GM13976 (cell line): ENCODE measurements at regions not wholly inside any gene's neighbourhood (a gene's known extent, or its start where the extent isn't known, plus 50 kb on each side); places are given as distances from the start of the nearest gene placed in this dataset.

Source experiments
- DNase-seq: peaks from one replicate; pipeline ENCODE4 v3.0.0; 2012; ENCODE audit warnings: low spot score
- CTCF ChIP-seq: IDR thresholded peaks from 2 replicates; pipeline ENCODE4 v1.5.1; 2012; ENCODE audit warnings: borderline replicate concordance, mild to moderate bottlenecking; ENCODE audit not compliant: insufficient read depth; ENCODE audit errors: extremely low read depth, missing control alignments, control extremely low read depth
- in situ Hi-C: fragments of 300-500 bp; cut with MboI; formaldehyde crosslinking; loops from one replicate; pipeline ENCODE4 v1.12.0; 2022; ENCODE audit warnings: low sequenced_read_pairs, mixed read lengths, inconsistent platforms; ENCODE audit not compliant: unreplicated experiment

DNA sequence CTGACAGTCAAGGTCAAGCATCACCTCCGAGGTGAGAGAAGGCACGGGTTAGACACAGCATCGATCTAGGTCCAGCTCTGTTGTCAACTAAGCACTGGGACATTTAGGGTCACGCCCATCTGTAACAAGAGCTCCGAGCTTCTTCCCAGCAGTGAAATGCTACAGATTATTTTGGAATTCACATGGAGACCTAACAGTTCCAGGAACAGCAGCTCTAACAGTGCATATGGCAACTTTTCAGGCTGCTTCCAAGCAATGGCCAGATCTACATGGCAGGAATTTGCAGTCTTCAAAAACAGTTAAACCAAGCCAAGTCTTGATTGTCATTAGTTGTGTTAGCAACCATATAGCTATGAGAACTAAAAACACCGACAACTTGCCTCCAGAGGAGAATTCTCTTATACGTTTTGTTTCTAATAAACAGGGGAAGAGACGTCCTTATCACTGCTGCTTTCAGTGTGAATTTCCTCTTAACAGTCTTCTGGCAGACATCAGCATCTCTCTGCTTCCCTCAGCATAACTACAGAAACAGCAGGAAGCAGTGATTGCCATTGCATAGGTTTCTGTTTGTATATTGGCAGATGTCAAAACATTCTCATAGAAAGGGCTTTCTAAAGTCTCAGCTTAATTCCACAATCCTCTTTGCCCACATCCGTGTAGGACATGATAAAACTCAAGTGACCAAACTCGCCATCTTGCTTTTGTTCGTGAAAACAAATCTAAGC is 242.1 kb upstream of the DAPK1 start:
- in situ Hi-C loops = no loop called here
- TF ChIP-seq CTCF = no peak
- DNase-seq = no peak

GRCh38 chr9:87256973-87257372 is 240.7 kb upstream of the DAPK1 start:
- no peak for TF ChIP-seq CTCF
- in situ Hi-C loops = no loop called here
- DNase-seq = no peak

DNA sequence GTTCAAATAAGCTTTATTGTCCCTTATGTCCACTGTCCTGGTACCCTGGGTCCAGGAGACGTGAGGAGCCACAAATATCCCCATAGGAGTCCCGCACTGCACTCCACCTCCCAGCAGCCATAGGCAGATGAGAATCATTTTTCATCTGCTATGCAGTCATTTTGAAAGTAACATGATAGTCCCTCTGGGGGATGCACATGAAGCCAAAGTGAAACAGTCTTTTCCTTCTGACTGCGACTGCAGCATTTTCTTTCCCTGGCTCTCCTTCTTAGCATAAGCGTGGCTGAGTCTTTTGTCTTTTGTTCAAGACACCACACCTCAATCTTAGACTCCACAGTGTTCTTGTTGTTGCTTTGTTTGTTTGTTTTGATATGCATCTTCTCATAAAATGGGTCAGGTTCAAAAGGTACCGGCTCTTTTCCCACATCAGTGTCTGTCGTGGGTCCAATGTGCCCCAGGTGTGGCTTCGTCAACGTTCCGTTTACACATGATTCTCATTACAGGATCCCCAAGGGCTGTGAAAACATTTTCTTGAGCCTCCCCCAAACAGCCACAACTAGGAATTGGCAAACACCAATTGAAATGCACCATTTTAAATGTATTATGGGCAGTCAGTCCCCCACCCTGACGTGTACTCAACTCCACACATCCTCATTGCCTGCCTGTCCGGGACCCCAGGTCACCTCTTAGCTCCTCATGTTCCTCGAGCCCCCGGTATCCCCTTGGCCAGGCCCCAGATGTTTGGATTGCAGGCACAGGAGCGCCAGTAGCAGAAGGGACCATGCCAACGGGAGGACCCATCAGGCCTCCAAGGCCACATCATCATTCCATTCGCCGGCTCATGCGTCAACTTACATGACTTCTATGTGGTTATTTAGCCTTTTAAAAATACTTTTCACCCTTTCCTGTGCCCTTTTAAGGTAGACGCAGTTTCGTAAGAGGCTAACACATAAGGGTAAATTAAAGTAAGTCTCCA is 237.8 kb upstream of the DAPK1 start:
- DNase-seq = peak; percentile 32
- no peak for TF ChIP-seq CTCF
- in situ Hi-C loops = no loop called here

- TF ChIP-seq CTCF = no peak
- no peak for DNase-seq
- in situ Hi-C loops = no loop called here
These were observed 234.4 kb upstream of the DAPK1 start for GRCh38 chr9:87263291-87263690.

DNA sequence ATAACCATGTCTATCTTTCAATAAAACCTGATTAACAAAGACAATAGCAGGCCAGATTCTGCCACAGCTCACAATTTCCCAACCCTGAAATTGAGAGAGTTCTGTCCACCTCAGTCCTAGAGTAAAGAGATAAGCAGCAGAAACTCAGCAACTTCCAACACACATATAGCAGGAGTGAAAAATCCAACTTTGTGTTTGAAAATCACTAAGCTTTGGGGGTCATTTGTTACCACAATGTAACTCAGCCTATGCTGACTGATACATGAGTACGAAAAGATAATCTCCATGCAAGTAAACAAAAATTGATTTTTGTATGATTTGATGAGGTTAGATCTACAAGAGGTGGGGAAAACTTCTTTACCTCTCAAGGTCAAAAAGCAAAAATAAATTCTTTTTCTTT is 231.0 kb upstream of the DAPK1 start:
- in situ Hi-C loops = no loop called here
- TF ChIP-seq CTCF = no peak
- DNase-seq = no peak

- TF ChIP-seq CTCF = no peak
- in situ Hi-C loops = no loop called here
- no peak for DNase-seq
These were observed 230.2 kb upstream of the DAPK1 start for GRCh38 chr9:87267251-87268070.
